ENCODE measurements at regions not wholly inside any gene's neighbourhood (a gene's known extent, or its start where the extent isn't known, plus 50 kb on each side); places are given as distances from the start of the nearest gene placed in this dataset.
"Not testable (repeated sequence)": the region's sequence is repeated elsewhere in the genome, so short reads cannot be mapped to it uniquely, and the experiment has no call there.

DNA sequence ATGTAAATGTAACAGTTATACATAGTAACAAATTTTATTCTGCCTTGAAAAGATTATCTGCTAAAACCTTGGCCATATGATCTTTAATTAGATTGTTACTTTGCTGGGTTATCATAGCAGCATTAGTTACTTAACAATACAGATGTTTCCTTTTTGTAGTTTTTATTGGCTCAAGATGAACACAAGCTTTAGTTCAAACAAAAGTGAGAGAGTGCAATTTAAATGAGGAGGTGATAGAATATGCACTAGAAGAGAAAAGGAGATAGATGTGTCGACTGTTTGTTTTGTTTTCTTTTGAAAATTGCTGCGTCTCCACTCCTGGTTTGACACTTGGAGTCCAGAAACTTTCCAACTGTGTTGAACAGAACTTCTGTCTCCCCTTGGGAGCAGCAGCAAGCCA is 91.4 kb upstream of the CAV2 start:
- intact Hi-C loops (cut with micrococcal nuclease; ENCODE audit: unreplicated experiment) = no loop called here
- CTCF ChIA-PET = no interaction called here
- TF ChIP-seq, protein P1, sequence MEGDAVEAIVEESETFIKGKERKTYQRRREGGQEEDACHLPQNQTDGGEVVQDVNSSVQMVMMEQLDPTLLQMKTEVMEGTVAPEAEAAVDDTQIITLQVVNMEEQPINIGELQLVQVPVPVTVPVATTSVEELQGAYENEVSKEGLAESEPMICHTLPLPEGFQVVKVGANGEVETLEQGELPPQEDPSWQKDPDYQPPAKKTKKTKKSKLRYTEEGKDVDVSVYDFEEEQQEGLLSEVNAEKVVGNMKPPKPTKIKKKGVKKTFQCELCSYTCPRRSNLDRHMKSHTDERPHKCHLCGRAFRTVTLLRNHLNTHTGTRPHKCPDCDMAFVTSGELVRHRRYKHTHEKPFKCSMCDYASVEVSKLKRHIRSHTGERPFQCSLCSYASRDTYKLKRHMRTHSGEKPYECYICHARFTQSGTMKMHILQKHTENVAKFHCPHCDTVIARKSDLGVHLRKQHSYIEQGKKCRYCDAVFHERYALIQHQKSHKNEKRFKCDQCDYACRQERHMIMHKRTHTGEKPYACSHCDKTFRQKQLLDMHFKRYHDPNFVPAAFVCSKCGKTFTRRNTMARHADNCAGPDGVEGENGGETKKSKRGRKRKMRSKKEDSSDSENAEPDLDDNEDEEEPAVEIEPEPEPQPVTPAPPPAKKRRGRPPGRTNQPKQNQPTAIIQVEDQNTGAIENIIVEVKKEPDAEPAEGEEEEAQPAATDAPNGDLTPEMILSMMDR (conservative IDR thresholded peaks at IDR 0.05; ENCODE audit: low read depth, low read length) = no peak
- TF ChIP-seq EZH2 (IDR thresholded peaks at IDR 0.05; ENCODE audit: borderline replicate concordance, low read depth, low read length, poor library complexity, severe bottlenecking) = no peak
- Histone ChIP-seq H3K36me3 (ENCODE audit: insufficient read depth, low read length, poor library complexity, severe bottlenecking) (no peaks in the 10 kb centered on the region), H3K9me3 (ENCODE audit: low read depth, low read length, poor library complexity, severe bottlenecking) (no peaks in the 10 kb centered on the region), H3K4me3 (ENCODE audit: low read depth, low read length, poor library complexity, severe bottlenecking) (no peak overlapping the region), H3K27me3 (replicated peaks; ENCODE audit: insufficient read depth, low read depth, low read length, poor library complexity) (no peaks in the 10 kb centered on the region), H3K4me1 (ENCODE audit: insufficient read depth, low read length, poor library complexity, severe bottlenecking) (peaks cover 23% of the 10 kb centered on the region), H3K27ac (ENCODE audit: low read depth, low read length, poor library complexity, severe bottlenecking) (peak overlapping the region; percentile 36)
- no TSS peak for BruUV-seq (replicated peaks)
- DNase-seq (ENCODE audit: low spot score) = no peak
- POLR2A ChIA-PET (ENCODE audit: low non-redundant PET) = no interaction called here

DNA sequence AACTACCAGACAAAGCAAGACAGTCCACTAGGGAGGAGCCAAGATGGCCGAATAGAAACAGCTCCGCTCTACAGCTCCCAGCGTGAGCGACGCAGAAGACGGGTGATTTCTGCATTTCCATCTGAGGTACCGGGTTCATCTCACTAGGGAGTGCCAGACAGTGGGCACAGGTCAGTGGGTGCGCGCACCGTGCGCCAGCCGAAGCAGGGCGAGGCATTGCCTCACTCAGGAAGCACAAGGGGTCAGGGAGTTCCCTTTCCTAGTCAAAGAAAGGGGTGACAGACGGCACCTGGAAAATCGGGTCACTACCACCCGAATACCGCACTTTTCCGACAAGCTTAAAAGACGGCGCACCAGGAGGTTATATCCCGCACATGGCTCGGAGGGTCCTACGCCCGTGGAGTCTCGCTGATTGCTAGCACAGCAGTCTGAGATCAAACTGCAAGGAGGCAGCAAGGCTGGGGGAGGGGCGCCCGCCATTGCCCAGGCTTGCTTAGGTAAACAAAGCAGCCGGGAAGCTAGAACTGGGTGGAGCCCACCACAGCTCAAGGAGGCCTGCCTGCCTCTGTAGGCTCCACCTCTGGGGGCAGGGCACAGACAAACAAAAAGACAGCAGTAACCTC is 90.6 kb upstream of the CAV2 start:
- intact Hi-C loops (cut with micrococcal nuclease; ENCODE audit: unreplicated experiment); CTCF ChIA-PET; H3K27me3 ChIP-seq (replicated peaks; ENCODE audit: insufficient read depth, low read depth, low read length, poor library complexity); POLR2A ChIA-PET (ENCODE audit: low non-redundant PET); H3K4me3 ChIP-seq (ENCODE audit: low read depth, low read length, poor library complexity, severe bottlenecking); H3K9me3 ChIP-seq (ENCODE audit: low read depth, low read length, poor library complexity, severe bottlenecking); DNase-seq (ENCODE audit: low spot score); H3K36me3 ChIP-seq (ENCODE audit: insufficient read depth, low read length, poor library complexity, severe bottlenecking); BruUV-seq (replicated peaks): not testable (repeated sequence)
- peaks cover 15% of the 10 kb centered on the region for H3K4me1 ChIP-seq (ENCODE audit: insufficient read depth, low read length, poor library complexity, severe bottlenecking)
- H3K27ac ChIP-seq (ENCODE audit: low read depth, low read length, poor library complexity, severe bottlenecking) = peak overlapping the region; percentile 36

DNA sequence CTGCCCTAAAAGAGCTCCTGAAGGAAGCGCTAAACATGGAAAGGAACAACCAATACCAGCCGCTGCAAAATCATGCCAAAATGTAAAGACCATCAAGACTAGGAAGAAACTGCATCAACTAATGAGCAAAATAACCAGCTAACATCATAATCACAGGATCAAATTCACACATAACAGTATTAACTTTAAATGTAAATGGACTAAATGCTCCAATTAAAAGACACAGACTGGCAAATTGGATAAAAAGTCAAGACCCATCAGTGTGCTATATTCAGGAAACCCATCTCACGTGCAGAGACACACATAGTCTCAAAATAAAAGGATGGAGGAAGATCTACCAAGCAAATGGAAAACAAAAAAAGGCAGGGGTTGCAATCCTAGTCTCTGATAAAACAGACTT is 88.8 kb upstream of the CAV2 start:
- CTCF ChIA-PET; DNase-seq (ENCODE audit: low spot score); H3K27me3 ChIP-seq (replicated peaks; ENCODE audit: insufficient read depth, low read depth, low read length, poor library complexity); H3K9me3 ChIP-seq (ENCODE audit: low read depth, low read length, poor library complexity, severe bottlenecking); H3K4me3 ChIP-seq (ENCODE audit: low read depth, low read length, poor library complexity, severe bottlenecking); H3K36me3 ChIP-seq (ENCODE audit: insufficient read depth, low read length, poor library complexity, severe bottlenecking); BruUV-seq (replicated peaks); intact Hi-C loops (cut with micrococcal nuclease; ENCODE audit: unreplicated experiment); H3K4me1 ChIP-seq (ENCODE audit: insufficient read depth, low read length, poor library complexity, severe bottlenecking); H3K27ac ChIP-seq (ENCODE audit: low read depth, low read length, poor library complexity, severe bottlenecking); POLR2A ChIA-PET (ENCODE audit: low non-redundant PET): not testable (repeated sequence)

DNA sequence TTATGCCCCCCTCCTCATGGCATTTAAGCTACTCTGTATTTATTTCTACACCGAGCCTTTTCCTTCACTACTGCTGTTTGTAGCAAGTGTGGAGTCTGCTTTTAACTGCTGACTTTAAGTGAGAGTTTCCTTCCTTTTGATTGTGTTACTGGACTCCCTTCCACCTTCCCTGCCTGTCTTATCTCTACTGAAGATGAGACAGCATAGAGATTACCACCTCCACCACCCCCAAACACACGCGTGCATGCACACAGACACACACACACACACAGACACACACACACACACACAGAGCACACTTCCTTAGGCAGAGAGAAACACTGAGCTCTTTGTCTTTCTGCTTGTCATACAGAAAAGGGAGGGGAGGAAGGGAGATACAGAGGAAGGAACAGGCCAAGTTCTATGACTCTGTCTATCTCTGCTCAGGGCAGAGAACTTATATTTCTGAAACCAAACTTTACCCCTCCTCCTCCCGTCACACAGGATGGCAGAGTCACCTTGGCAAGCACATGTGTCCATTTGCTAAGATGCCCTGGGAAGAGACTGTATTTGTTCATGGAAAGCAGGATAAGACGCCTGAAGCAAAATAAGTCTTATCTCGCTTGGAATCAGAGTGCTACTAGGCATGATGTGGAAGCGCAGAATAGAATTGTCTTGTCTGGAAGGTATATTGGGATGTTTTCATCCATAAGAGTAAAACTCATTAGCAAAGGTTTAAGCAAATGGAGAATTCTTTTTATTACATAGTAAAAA is 81.8 kb upstream of the CAV2 start:
- POLR2A ChIA-PET (ENCODE audit: low non-redundant PET) = no interaction called here
- intact Hi-C loops (cut with micrococcal nuclease; ENCODE audit: unreplicated experiment) = no loop called here
- TF ChIP-seq EZH2 (IDR thresholded peaks at IDR 0.05; ENCODE audit: borderline replicate concordance, low read depth, low read length, poor library complexity, severe bottlenecking) = no peak
- TF ChIP-seq, protein P1 (conservative IDR thresholded peaks at IDR 0.05; ENCODE audit: low read depth, low read length) = no peak
- no TSS peak for BruUV-seq (replicated peaks)
- CTCF ChIA-PET = no interaction called here
- H3K27me3 ChIP-seq (replicated peaks; ENCODE audit: insufficient read depth, low read depth, low read length, poor library complexity) = no peaks in the 10 kb centered on the region
- peaks cover 25% of the 10 kb centered on the region for H3K4me1 ChIP-seq (ENCODE audit: insufficient read depth, low read length, poor library complexity, severe bottlenecking)
- DNase-seq (ENCODE audit: low spot score) = peak; percentile 45
- H3K36me3 ChIP-seq (ENCODE audit: insufficient read depth, low read length, poor library complexity, severe bottlenecking) = no peaks in the 10 kb centered on the region
- no peaks in the 10 kb centered on the region for H3K9me3 ChIP-seq (ENCODE audit: low read depth, low read length, poor library complexity, severe bottlenecking)
- no peak overlapping the region for H3K4me3 ChIP-seq (ENCODE audit: low read depth, low read length, poor library complexity, severe bottlenecking)
- H3K27ac ChIP-seq (ENCODE audit: low read depth, low read length, poor library complexity, severe bottlenecking) = peak overlapping the region; percentile 67

Data from A673 (cell line).